ENCODE measurements at regions not wholly inside any gene's neighbourhood (a gene's known extent, or its start where the extent isn't known, plus 50 kb on each side); places are given as distances from the start of the nearest gene placed in this dataset.

GRCh38 chr9:106724566-106724965 is 138.4 kb upstream of the ZNF462 start:
- TF ChIP-seq CTCF (IDR thresholded peaks at IDR 0.05) (no peak), POLR2A (IDR thresholded peaks at IDR 0.05) (no peak)

All from uterus (tissue), 2 donors.